ENCODE measurements at regions not wholly inside any gene's neighbourhood (a gene's known extent, or its start where the extent isn't known, plus 50 kb on each side); places are given as distances from the start of the nearest gene placed in this dataset.
"Not testable (repeated sequence)": the region's sequence is repeated elsewhere in the genome, so short reads cannot be mapped to it uniquely, and the experiment has no call there.

DNA sequence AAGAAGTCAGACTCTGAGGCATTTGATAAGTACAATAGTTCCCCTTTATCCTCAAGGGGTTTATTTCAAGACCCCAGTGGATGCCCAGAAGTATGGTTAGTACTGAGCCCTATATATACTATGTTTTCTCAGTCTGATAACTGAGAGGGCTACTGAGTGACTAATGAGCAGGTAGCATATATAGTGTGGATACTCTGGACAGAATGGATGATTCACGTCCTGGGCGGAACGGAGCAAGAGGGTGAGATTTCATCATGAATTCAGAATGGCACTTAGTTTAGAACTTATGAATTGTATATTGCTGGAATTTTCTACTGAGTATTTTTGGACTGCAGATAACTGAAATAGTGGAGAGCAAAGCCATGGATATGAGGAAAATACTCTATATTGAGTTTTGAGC lies 457.6 kb downstream of the PLK2 start:
- no peak for DNase-seq

DNA sequence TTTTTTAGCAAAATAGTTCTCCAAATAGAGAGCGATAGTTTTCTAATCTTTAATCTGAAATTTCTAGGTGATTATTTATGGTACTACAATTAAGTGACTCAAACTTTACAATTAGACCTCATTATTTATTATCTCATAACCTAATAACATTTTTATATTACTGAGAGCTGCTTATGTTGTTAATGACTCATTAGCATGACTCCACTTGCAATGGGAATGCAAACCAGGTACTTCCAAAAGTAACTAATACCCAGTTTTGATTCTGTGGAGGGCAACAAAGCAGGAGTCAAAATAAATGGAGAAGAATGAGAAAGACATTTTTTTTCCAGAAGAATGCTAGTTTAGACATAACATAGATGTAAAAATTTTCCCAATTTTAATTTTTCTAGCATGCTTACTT lies 466.0 kb downstream of the PLK2 start:
- no peak for DNase-seq

DNA sequence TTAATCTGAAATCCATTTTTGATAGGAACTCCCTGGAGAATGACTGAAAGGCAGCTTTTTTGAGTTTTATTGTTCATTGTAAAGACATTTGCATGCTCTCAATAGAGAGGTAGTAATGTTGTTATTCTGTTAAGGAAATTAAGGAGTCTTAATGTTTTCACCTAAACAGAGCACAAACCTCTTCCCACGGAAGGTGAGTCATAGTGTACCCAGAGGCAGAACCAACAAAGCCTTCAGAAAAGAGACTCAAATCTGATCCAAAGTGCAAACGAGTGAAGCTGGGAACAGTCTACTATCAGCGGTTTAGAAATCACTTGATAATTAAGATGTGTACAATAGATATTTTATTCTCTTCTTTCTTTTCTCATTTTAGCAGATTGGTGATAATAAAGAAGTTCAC lies 470.5 kb downstream of the PLK2 start:
- DNase-seq = no peak

DNA sequence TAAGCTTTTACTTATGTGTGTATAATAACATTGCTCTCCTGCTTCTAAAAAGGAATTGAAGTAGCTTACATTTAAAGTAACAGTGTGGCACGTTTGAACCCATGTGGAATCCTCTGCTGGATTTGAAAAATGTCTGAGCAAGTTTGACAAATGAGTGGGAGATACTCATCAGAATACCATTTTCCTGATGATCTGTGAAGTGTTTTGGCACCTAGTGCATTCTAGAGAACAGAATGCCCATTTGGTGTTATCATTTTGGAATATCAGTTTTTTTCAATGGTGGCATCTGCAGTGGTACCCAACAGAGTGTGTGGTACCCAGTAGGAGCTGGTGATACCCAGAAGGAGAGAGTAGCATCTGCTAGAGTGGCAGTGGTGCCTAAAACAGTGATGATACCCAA lies 471.1 kb downstream of the PLK2 start:
- no peak for DNase-seq

DNA sequence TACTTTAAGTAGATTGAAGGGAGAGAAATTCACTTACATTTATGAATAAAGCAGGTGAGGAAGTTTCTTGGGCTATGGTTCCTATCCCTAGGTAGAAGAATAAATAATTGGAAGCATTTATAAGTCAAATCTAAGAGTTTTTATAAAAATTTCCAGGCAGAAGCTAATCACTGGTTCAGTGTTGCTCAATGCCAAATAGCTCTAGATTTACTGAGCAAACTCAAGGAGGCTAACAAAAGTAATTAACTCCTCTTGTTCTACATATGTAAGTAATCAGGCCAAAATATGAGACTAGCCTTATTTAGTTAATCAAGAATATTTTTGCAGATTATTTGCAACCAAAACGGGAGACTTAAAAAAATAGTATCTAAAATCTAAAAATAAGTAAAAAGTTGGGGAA lies 472.3 kb downstream of the PLK2 start:
- DNase-seq = no peak

DNA sequence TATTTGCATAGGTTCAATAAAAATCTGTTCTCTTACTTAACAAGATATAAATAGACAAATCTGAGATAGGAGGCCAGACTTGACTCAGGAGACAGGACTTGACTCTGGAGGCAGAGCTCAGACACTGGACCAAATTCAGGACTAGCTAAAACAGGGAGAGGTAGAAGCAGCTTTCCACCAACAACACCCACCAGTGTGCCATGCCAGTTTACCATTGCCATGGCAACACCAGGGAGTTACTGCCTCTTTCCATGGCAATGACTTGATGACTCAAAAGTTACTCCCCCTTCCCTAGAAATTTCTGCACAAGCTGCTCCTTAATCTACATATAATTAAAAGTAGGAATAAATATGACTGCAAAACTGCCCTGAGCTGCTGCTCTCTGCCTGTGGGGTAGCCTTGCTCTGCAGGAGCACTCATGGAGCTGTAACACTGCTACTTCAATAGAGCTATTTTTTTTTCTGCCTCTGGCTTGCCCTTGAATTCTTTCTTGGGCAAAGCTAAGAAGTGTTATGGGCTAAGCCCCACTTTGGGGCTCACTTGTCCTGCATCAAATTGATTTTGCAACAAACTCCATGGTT lies 473.0 kb downstream of the PLK2 start:
- DNase-seq = no peak

DNA sequence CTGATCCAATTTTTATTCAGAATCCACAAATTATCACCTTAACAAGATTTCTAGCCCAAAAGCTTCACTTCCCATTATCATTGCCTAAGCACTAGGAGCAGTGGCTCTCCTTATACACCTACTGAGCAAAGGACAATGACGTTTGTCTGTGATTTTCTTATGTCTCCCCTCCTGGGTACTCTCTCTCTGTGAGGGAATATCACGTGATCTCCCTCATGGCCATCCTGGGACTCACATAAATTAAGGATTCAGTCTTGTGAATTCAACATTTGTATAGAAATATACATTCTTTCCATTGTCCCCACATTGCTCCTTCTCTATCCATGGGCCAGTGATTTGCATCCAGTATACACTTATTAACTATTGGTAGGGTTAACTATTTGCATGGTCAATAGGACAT lies 476.5 kb downstream of the PLK2 start:
- no peak for DNase-seq

DNA sequence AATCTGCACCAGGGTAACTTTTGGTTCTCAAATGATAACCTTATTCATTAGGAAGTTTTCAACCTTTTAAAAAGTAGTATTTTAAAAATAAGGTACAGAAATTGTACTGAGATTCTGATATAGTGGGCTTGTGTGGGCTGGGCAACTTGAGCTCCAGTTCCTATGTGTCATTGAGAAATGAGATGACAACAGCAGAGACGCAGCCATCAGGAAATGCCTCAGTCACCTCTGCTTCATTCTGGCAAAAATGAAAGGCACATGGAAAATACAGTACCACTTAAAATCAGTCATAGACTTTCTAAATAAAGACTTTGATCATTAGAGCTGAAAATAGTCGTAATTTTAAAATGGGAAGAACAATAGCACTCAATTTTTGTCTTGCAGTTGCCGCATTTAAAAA lies 480.2 kb downstream of the PLK2 start:
- DNase-seq = no peak

DNA sequence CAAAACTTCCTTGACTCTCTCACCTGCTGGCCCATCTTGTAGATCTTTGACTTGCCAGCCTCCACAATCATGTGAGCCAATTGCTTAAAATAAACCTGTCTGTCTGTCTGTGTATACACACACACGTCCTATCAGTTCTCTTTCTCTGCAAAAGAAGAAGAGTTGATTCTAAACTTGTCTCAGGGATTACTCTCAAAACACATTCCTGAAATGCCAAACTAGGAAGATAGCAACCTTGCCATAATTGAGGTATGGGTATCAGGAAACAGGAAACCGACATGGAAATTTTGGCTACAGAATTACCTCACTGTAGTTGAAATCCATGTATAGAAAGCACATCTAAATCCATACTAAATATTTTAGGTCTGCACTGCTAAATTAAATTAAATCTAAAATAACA lies 483.4 kb downstream of the PLK2 start:
- DNase-seq = no peak

DNA sequence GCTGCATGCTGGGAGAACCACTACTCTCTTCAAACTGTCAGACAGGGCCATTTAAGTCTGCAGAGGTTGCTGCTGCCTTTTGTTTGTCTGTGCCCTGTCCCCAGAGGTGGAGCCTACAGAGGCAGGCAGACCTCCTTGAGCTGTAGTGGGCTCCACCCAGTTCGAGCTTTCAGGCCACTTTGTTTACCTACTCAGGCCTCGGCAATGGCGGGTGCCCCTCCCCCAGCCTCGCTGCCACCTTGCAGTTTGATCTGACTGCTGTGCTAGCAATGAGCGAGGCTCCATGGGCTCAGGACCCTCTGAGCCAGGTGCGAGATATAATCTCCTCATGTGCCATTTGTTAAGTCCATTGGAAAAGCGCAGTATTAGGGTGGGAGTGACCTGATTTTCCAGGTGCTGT lies 487.8 kb downstream of the PLK2 start:
- not testable (repeated sequence) for DNase-seq

DNA sequence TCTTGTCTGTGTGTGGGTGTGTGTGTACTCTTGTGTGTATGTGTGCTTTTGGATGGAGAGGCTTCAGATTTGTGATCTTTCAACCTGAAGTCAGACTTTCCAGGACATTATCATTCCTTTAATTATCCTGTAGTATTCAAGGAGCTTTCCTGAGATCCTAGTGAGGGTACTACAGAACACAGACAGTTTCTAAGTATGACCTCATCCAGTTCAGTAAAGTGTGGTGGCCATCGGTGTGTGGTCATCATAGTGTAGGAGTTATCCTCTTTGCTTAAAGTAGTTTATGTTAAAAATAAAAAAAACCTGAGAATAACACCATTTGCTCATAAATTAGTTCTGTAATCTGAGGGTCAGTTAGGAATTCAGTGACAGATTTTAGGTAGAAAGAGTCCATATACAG lies 478.0 kb upstream of the ACTBL2 start:
- DNase-seq = no peak

DNA sequence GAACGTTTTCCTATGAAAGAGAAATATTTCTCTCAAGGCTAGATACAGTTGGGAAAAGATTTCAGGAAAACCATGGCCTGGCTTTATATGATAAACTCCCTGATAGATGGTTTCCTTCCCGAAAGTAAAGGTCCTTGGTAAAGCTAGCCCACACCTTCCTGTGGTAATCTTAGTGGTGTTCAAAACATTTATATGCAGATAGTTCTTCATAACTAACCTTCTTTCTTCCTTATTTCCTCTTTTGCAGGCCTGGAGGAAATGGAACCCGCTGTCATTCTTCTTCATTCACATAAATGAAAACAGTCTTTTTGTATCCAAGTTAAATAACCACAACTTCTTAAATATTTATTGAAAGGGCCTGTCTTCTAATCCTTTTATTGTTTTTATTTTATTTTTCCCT lies 474.0 kb upstream of the ACTBL2 start:
- peak; percentile 35 for DNase-seq

DNA sequence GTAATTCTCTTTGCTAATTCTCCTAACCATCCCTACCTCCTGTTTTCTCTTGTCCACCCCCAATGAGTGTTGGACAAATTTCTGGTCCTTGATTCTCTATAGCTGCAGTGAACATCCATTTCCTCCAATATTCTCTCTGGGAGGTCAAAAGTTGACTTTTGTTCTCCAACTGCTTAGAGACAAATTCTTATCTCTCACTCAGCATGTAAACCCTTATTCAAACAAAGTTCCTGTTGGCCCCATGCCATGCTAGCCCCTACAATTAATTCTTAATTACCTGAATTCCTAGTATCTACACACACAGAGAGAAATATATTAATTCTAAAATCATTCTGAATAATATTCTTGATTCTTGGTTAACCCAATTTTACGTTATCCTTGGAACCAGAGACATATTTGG lies 472.9 kb upstream of the ACTBL2 start:
- no peak for DNase-seq

DNA sequence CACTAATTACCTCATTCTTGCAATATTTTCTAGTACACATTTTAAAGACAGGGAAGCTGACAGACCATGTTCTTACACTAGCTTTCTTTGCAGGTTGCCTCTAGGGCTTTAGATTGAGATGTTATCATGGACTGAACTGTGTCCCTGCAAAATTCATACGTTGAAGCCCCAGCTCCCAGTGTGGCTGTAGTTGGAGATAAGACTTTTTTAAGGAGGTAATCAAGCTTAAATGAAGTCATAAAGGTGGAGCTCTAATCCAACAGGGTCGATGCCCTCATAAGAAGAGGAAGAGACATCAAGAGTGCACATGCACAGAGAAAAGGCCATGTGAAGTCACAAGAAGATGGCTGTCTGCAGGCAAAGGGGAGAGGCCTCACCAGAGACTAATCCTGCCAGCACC lies 471.2 kb upstream of the ACTBL2 start:
- no peak for DNase-seq

DNA sequence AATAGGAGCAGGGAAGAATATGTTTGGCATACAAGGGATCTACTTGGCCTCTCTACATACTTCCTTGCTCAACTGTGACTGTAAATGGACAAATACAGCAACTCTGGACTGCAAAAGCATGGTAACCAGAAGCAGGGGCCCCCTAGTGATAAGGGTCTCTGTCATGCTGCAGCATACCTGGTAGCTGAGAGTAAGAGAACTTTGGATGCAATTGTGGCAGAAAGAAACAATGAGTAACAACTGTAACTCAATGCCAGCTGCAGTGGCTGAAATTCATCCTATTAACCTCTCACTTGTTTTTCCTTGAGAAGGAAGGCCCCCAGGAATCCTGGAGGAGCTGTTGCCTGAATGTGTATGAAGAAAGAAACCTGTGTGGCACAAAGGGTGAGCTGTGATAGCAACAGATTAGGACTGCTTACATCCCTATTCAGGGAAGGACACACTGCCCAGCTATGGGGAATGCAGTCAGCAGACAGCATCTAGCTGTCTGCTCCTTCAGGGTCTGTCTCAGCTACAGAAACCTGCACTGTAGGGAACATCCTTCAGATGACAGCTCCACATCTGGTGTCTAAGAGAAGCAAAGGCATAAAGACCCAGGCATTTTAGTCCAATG lies 468.1 kb upstream of the ACTBL2 start:
- DNase-seq = no peak

DNA sequence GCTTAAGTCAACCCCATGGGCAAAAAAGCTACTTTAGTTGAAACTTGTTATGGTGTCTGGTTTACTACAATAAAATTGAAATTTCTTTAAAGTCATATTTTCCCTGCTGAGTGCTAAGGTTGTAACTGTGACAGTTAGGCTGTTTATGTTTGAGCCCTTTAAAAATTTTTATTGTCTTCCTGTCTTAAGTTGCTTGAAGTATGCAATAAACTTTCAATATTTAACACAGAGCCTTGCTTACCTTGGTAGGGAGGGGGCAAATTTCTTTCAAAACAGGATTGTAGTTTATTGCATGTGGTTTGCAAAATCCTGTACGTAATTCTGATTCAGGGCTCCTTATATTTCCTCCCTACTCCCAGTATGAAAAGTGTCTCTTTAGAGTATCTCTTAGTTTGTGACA lies 465.5 kb upstream of the ACTBL2 start:
- no peak for DNase-seq

DNA sequence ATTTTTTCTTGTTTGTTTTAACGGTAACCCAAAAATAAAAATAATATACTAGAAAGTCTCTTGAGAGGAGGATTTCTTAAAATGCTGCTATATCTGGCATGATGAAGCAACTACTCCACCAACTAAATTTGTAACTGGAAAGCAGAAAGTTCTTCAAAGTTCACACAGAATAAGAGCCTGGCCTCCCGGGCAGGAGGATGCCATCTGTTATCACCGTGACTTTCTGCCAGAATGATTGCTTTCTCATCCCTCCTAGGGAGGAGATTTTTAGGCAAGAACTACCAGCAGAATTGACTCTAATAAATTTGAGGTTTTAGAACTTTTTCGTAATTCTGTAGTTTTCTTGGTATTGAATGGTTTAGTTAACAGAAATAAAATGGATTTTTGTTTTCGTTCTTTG lies 464.6 kb upstream of the ACTBL2 start:
- no peak for DNase-seq

DNA sequence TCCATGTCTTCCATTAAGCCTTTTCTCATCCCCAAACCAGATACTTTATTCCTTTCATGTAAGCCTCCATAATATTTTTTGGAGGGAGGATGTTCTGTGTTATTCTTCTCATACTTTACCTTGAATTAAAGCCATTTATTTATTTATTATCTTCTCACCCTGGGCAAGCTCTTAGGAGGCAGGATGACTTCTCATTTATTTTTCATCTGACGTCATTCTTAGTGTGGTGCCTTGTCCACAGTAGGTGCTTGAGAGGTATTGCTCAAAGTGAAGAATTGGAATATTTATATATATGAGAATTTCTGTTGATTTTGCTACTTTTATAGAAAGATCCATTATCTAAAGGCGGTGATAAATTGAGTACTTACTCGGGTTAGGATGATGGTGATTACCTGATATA lies 458.3 kb upstream of the ACTBL2 start:
- DNase-seq = no peak

DNA sequence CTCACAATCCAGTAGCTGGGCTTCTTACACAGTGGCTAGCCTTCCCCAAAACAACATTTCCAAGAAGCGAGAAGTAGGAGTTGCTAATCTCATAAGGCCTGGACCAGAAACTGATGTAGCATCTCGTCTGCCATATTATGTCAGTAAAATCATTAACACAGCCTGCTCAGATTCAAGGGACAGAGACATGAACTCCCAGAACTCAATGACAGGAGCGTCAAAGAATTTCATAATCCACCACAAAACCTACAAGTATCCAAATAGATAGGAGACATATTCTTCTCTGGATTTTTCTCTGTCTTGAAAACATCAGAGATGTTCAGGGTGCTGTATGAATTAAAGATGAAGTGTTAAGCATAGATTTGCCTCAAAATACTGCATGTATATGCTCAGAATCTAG lies 457.6 kb upstream of the ACTBL2 start:
- DNase-seq = no peak

DNA sequence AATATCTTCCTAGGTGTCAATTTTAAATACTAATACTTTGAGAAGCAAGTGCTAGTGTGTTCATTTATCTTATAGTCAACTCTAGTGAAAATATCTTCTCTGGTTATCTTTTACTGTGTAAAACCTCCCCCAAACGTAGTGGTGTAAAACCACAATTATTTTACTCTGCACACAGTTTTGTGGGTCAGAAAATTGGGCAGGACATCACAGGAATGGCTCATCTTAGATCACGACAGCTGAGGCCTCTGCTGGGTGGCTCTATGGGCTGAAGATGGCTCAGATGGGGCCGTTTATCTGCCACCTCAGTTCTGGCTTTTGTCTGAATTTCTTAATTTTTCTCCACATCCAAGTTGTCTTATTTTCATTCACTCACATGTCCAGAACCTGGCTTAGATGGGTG lies 457.2 kb upstream of the ACTBL2 start:
- DNase-seq = no peak

DNA sequence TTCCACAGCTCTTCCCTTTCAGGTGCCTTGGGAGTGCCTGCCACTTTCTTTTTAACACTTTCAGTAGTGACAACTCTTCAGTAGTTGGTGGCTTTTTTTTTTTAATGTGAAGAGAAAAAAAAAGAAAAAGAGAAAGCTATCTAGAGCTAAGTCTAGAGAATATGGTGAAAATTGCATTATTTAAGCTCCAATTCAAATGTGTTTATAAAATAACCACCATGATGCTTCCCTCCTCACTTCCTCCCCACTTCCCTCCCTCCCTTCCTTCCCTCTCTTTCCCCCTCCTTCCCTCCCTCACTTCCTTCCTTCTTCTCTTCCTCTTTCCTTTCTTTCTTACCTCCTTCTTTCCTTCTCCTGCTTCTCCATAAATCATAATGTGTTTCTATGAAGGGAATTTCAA lies 456.7 kb upstream of the ACTBL2 start:
- no peak for DNase-seq

DNA sequence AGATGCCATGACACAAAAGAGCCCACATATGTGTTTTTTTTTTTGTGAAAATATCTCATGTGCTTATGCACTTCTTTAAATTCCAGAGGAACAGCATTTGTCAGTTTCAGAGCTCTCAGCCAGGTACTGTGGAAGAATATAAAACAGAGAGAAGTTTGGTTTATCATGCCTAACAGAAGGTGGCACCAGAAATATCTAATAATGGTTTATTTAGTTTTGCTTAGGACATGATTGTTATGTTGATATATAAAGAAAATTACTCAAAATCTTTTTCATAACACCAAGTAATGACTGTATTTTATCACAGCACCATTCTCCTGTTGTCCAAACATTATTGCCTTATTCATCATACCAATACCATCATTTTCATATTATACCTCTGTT lies 455.6 kb upstream of the ACTBL2 start:
- DNase-seq = no peak

DNA sequence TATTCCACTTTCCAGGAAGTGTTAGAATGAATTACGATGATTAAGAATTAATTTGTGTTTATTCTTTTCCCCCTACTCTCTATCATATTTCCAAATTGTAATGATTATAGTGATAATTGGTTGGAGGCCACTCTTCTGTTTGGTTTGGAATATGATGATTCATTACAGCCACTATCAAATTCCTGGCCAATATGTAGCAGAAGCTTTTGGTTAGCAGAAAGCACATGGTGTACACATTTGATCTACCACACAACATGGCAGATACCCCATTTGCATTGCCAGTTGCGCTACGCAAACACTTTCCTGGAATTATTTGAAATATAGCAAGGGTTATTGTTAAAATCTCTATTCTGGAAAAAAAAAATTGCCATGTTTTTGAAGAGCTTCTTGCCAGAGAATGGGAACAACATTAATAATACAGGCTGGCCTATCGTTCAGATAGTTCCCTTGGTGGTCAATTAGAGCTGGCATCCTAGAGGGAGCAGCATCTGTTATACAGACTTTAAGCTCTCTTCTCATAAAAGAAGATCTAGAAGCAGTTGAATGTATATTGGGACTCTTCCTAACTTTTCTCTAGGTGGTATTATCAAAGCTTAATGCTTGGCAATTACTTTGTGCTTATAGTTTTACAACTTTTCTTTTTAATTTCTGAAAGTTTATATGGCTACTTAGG lies 455.0 kb upstream of the ACTBL2 start:
- no peak for DNase-seq

DNA sequence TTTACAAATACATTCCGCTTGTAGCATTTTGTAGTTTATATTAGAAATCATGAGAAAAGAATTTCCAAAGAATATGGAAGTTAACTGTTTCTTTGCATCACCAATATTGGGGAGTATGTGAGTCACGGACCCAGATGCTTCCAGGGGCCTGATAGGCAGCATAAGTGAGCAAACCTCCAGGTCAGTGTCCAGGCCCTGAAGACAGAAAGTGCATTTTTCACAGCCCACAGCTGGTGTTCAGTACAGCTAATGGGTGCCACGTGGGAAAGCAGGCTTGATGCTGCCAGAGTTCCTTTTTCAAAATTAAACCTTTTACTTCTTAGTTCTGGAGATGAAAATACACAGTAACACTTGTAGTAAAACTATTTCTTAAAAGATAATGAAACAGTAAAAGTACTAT lies 454.4 kb upstream of the ACTBL2 start:
- no peak for DNase-seq

DNA sequence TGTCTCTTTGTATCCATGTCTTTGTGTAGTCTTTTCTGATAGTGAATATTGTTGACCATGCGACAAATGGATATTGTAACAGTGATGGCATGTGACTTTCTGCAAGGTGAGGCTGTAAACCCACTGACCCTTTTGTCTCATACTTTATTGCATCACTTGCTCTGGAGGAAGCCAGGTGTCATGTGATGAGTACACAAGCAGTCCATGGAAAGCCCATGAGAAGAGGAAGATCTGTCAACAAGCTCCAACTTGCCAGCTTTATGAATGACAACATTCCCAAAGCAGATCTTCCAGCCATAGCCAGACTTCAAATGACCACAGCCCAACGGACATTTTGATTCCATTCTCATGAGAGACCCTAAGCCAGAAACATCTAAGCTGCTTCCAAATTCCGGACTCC lies 450.1 kb upstream of the ACTBL2 start:
- DNase-seq = no peak
